Trophoblast cell (in vitro differentiated cells and primary cell): ENCODE measurements at regions not wholly inside any gene's neighbourhood (a gene's known extent, or its start where the extent isn't known, plus 50 kb on each side); places are given as distances from the start of the nearest gene placed in this dataset.

Experiments used
- DNase-seq, 2 donors: peaks; one replicate each; pipeline ENCODE4 v3.0.0-alpha.2; 2016
- H2AFZ ChIP-seq: 2 replicates; pipeline ENCODE4 v1.6.1; 2013; ENCODE audit warnings: low read length, moderate library complexity, mild to moderate bottlenecking; ENCODE audit not compliant: insufficient read depth, poor library complexity
- H2AK5ac ChIP-seq: 2 replicates; pipeline ENCODE4 v1.6.1; 2013; ENCODE audit warnings: mild to moderate bottlenecking, low read length
- H2BK120ac ChIP-seq: 2 replicates; pipeline ENCODE4 v1.6.1; 2013; ENCODE audit warnings: low read length, mild to moderate bottlenecking, moderate library complexity; ENCODE audit not compliant: insufficient read depth, poor library complexity
- H2BK12ac ChIP-seq: 2 replicates; pipeline ENCODE4 v1.6.1; 2013; ENCODE audit warnings: mild to moderate bottlenecking, low read length, moderate library complexity
- H2BK5ac ChIP-seq: 2 replicates; pipeline ENCODE4 v1.6.1; 2013; ENCODE audit warnings: low read length, low read depth, moderate library complexity, mild to moderate bottlenecking; ENCODE audit not compliant: poor library complexity
- H3K14ac ChIP-seq: 2 replicates; pipeline ENCODE4 v1.6.1; 2013; ENCODE audit warnings: mild to moderate bottlenecking, low read length
- H3K18ac ChIP-seq: 2 replicates; pipeline ENCODE4 v1.6.1; 2013; ENCODE audit warnings: mild to moderate bottlenecking, low read length
- H3K23ac ChIP-seq: 2 replicates; pipeline ENCODE4 v1.6.1; 2013; ENCODE audit warnings: low read length
- H3K27ac ChIP-seq: 2 replicates; pipeline ENCODE4 v1.5.1; 2013; ENCODE audit warnings: low read depth, mild to moderate bottlenecking, inconsistent platforms, low read length, moderate library complexity
- H3K27me3 ChIP-seq: 2 replicates; pipeline ENCODE4 v1.6.1; 2013; ENCODE audit warnings: inconsistent platforms, mild to moderate bottlenecking, low read length, moderate library complexity; ENCODE audit not compliant: insufficient read depth
- H3K36me3 ChIP-seq, 2 experiments: 1 replicate in 1 of 2; 2 replicates in 1 of 2; pipeline ENCODE4 v1.6.1; 2013; ENCODE audit warnings: low read length in 2 of 2, mild to moderate bottlenecking in 2 of 2, moderate library complexity in 1 of 2; ENCODE audit not compliant: insufficient read depth in 2 of 2, control insufficient read depth in 1 of 2
- H3K4ac ChIP-seq: 2 replicates; pipeline ENCODE4 v1.6.1; 2013; ENCODE audit warnings: low read depth, mild to moderate bottlenecking, low read length, moderate library complexity
- H3K4me1 ChIP-seq, 2 experiments: 1 replicate in 1 of 2; 2 replicates in 1 of 2; pipeline ENCODE4 v1.6.1; 2013; ENCODE audit warnings: low read length in 2 of 2, mild to moderate bottlenecking in 2 of 2, moderate library complexity in 1 of 2; ENCODE audit not compliant: insufficient read depth in 2 of 2, control insufficient read depth in 1 of 2
- H3K4me2 ChIP-seq: 2 replicates; pipeline ENCODE4 v1.6.1; 2013; ENCODE audit warnings: inconsistent platforms, mild to moderate bottlenecking, low read length, moderate library complexity
- H3K4me3 ChIP-seq: 2 replicates; pipeline ENCODE4 v1.5.1; 2013; ENCODE audit warnings: mild to moderate bottlenecking, low read depth, low read length, inconsistent platforms
- H3K79me1 ChIP-seq: one replicate; pipeline ENCODE4 v1.6.1; 2013; ENCODE audit warnings: low read length
- H3K79me2 ChIP-seq: 2 replicates; pipeline ENCODE4 v1.6.1; 2013; ENCODE audit warnings: low read length, mild to moderate bottlenecking; ENCODE audit not compliant: control insufficient read depth, insufficient read depth, poor library complexity
- H3K9ac ChIP-seq: 2 replicates; pipeline ENCODE4 v1.6.1; 2013; ENCODE audit warnings: mild to moderate bottlenecking, low read length
- H3K9me3 ChIP-seq: 2 replicates; pipeline ENCODE4 v1.6.1; 2013; ENCODE audit warnings: low read depth, mild to moderate bottlenecking, control low read depth, inconsistent platforms, low read length; ENCODE audit not compliant: insufficient read depth
- H4K12ac ChIP-seq: 2 replicates; pipeline ENCODE4 v1.6.1; 2013; ENCODE audit warnings: low read depth, mild to moderate bottlenecking, low read length, moderate library complexity
- H4K8ac ChIP-seq: 2 replicates; pipeline ENCODE4 v1.6.1; 2013; ENCODE audit warnings: low read depth, mild to moderate bottlenecking, low read length, moderate library complexity
- H4K91ac ChIP-seq: one replicate; pipeline ENCODE4 v1.6.1; 2013; ENCODE audit warnings: low read depth, mild to moderate bottlenecking, low read length, moderate library complexity
- WGBS: extraction: QIAGEN DNeasy Blood & Tissue Kit; methylation state at CpG from one replicate; pipeline ENCODE4 v1.1.7; 2013; ENCODE audit warnings: missing lambda C conversion rate; ENCODE audit not compliant: insufficient read length, insufficient coverage; ENCODE audit errors: extremely low coverage; 5-methylcytosine and 5-hydroxymethylcytosine counted together

GRCh38 chr2:145916799-145917198 is 1396.9 kb upstream of the ZEB2 start:
- no CpG with 5 or more reads among the region's 5 CpGs for WGBS
- H3K4me3 ChIP-seq: no peak overlapping the region
- H3K9me3 ChIP-seq: no peaks in the 10 kb centered on the region
- H3K27ac ChIP-seq: no peak overlapping the region
- no peak overlapping the region for H3K9ac ChIP-seq
- H4K91ac ChIP-seq: no peak overlapping the region
- H3K27me3 ChIP-seq: no peaks in the 10 kb centered on the region
- H2AK5ac ChIP-seq: no peak overlapping the region
- DNase-seq: no peak
- no peaks in the 10 kb centered on the region for H3K4me1 ChIP-seq
- no peaks in the 10 kb centered on the region for H3K79me2 ChIP-seq
- no peak overlapping the region for H3K4ac ChIP-seq
- H3K4me2 ChIP-seq: no peak overlapping the region
- H2AFZ ChIP-seq: no peak overlapping the region
- H3K36me3 ChIP-seq: no peaks in the 10 kb centered on the region
- no peak overlapping the region for H4K12ac ChIP-seq
- H3K14ac ChIP-seq: no peak overlapping the region
- no peak overlapping the region for H2BK12ac ChIP-seq
- no peak overlapping the region for H2BK5ac ChIP-seq
- H2BK120ac ChIP-seq: no peak overlapping the region
- no peak overlapping the region for H4K8ac ChIP-seq
- H3K79me1 ChIP-seq: no peaks in the 10 kb centered on the region
- H3K23ac ChIP-seq: no peak overlapping the region
- no peak overlapping the region for H3K18ac ChIP-seq

GRCh38 chr2:145914716-145915115 is 1394.8 kb upstream of the ZEB2 start:
- H2BK5ac ChIP-seq: no peak overlapping the region
- no peak overlapping the region for H3K4me2 ChIP-seq
- H2AK5ac ChIP-seq: no peak overlapping the region
- H3K14ac ChIP-seq: no peak overlapping the region
- no peaks in the 10 kb centered on the region for H3K79me1 ChIP-seq
- no peak overlapping the region for H3K4ac ChIP-seq
- no peak overlapping the region for H3K27ac ChIP-seq
- no peak overlapping the region for H4K91ac ChIP-seq
- no peak overlapping the region for H2BK12ac ChIP-seq
- no peaks in the 10 kb centered on the region for H3K27me3 ChIP-seq
- DNase-seq: no peak
- H4K8ac ChIP-seq: no peak overlapping the region
- no peaks in the 10 kb centered on the region for H3K4me1 ChIP-seq
- no peak overlapping the region for H2AFZ ChIP-seq
- no peaks in the 10 kb centered on the region for H3K79me2 ChIP-seq
- no peak overlapping the region for H3K23ac ChIP-seq
- WGBS: no CpG with 5 or more reads among the region's 4 CpGs
- H3K9me3 ChIP-seq: no peaks in the 10 kb centered on the region
- no peak overlapping the region for H2BK120ac ChIP-seq
- no peak overlapping the region for H4K12ac ChIP-seq
- H3K36me3 ChIP-seq: no peaks in the 10 kb centered on the region
- no peak overlapping the region for H3K18ac ChIP-seq
- H3K9ac ChIP-seq: no peak overlapping the region
- H3K4me3 ChIP-seq: no peak overlapping the region

- Histone ChIP-seq H3K9me3 (no peaks in the 10 kb centered on the region), H4K8ac (no peak overlapping the region), H3K14ac (no peak overlapping the region), H3K4me1 (no peaks in the 10 kb centered on the region), H3K27me3 (no peaks in the 10 kb centered on the region), H3K18ac (no peak overlapping the region), H3K4ac (no peak overlapping the region), H3K9ac (no peak overlapping the region), H3K4me2 (no peak overlapping the region), H2BK12ac (no peak overlapping the region), H2BK5ac (no peak overlapping the region), H4K91ac (no peak overlapping the region), H2AFZ (no peak overlapping the region), H4K12ac (no peak overlapping the region), H3K4me3 (no peak overlapping the region), H2AK5ac (no peak overlapping the region), H3K79me1 (no peaks in the 10 kb centered on the region), H3K23ac (no peak overlapping the region), H3K27ac (no peak overlapping the region), H2BK120ac (no peak overlapping the region), H3K79me2 (no peaks in the 10 kb centered on the region), H3K36me3 (no peaks in the 10 kb centered on the region)
- WGBS: no CpG with 5 or more reads among the region's 4 CpGs
- no peak for DNase-seq
Observed at GRCh38 chr2:145910416-145910815, 1390.5 kb upstream of the ZEB2 start.

DNA sequence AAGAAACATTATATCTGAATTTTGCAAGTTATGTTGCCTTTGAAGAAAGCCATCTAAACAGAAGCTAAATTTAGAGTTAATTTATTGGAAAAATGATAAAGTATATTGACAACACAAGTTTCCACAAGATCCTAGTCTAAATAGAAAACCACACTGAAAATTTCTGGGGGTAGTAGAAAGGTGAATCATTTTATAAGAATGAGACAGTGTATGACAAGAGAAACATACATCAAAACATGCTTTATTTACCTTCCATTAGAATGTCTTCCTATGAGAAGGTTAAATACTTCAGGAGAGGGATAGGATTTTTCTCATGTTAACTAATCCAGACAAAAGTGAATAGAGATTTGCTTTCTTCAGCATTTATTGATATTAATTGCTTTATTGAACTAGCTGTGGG is 1389.8 kb upstream of the ZEB2 start:
- H3K14ac ChIP-seq: no peak overlapping the region
- no peak overlapping the region for H2BK5ac ChIP-seq
- H3K79me1 ChIP-seq: no peaks in the 10 kb centered on the region
- no peak overlapping the region for H2BK120ac ChIP-seq
- no peak overlapping the region for H2AFZ ChIP-seq
- no peak overlapping the region for H2BK12ac ChIP-seq
- H4K12ac ChIP-seq: no peak overlapping the region
- H3K4me1 ChIP-seq: no peaks in the 10 kb centered on the region
- no peaks in the 10 kb centered on the region for H3K9me3 ChIP-seq
- no peak overlapping the region for H4K8ac ChIP-seq
- no peak overlapping the region for H4K91ac ChIP-seq
- H3K23ac ChIP-seq: no peak overlapping the region
- H3K4ac ChIP-seq: no peak overlapping the region
- H3K27ac ChIP-seq: no peak overlapping the region
- no peak overlapping the region for H2AK5ac ChIP-seq
- no peak overlapping the region for H3K4me3 ChIP-seq
- H3K79me2 ChIP-seq: no peaks in the 10 kb centered on the region
- no peaks in the 10 kb centered on the region for H3K27me3 ChIP-seq
- H3K9ac ChIP-seq: no peak overlapping the region
- H3K18ac ChIP-seq: no peak overlapping the region
- no peak for DNase-seq
- H3K4me2 ChIP-seq: no peak overlapping the region
- H3K36me3 ChIP-seq: no peaks in the 10 kb centered on the region
